Activated T-cell treated with anti-CD3 and anti-CD28 coated beads for 48 hours (primary cell): ENCODE measurements at regions not wholly inside any gene's neighbourhood (a gene's known extent, or its start where the extent isn't known, plus 50 kb on each side); places are given as distances from the start of the nearest gene placed in this dataset.

ENCODE experiments used
- DNase-seq: peaks from one replicate; pipeline ENCODE4 v3.0.0-alpha.2; 2020; ENCODE audit warnings: low read depth

DNA sequence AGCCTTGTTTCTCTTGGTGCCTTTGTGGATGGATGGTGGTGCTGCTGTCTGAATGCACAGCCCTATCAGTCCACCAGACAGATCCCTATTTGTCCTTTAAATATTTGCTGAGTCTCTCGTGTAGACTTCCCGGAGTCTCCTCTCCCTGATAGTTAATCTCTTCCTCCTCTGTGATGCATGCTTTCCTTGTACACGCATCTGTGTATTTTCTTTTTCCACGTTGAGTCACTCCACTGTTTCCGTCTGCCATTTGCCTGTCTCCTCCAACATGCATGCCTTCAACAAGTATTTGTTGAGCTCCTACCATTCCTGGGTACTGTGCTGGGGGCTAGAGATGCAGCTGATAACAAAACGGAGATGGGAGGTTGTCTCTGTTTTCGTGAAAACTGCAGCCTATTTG, 282.6 kb downstream of the HAPSTR1 start:
- no peak for DNase-seq

DNA sequence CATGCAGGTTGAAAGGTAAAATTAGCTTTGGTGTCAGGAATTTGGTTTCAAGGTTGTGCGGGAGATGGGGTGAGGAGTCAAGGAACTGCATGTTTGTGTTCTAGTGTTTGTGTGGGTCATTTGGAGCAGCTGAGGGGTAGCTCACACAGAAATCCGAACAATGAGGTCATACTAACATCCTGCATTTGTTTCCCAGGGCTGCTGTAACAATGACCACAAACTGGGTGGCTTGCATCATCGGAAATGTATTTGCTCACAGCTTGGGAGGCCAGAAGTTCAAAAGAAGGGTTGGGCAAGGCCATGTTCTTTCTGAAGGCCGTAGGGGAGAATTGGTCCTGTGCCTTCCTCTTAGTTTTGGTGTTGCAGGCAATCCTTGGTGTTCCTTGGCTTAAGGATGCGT, 287.4 kb downstream of the HAPSTR1 start:
- no peak for DNase-seq

DNA sequence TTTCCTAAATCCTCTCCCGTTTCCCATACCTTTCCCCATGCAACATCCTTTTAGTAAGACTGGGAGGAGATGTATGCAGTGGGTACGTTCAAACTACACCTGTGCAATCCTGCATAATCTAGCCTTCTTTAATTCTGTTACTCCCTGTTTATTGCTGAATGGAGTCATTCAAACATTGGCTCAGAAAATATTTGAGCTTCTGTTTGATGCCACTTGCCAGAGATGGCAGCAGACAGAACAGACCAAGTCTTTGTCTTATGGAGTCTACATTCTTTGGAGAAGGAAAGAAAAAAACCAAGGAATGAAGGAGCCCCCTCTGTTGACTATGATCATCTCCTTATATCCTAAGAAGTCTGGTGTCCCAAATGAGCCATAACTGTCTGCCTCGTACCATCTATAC, 288.8 kb downstream of the HAPSTR1 start:
- DNase-seq, result no peak

DNA sequence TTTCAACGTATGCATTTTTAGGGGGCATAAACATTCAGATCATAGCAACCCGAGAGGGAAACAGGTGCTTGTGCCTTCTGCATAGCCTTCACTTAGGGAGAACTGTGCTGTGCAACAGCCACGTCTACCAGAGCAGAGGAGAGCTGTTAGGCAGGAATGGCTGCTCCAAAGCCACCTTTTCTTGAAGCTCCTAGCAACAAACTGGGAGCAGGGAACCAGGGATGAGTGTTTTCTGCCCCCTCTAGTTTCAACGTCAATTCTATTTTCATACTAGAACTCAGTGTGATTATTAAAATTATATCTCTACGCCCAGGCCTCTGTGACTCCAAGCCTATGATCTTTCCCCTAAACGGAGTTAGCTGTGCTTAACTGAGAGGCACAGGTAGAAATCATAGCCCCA, 290.0 kb downstream of the HAPSTR1 start:
- DNase-seq, result no peak

DNA sequence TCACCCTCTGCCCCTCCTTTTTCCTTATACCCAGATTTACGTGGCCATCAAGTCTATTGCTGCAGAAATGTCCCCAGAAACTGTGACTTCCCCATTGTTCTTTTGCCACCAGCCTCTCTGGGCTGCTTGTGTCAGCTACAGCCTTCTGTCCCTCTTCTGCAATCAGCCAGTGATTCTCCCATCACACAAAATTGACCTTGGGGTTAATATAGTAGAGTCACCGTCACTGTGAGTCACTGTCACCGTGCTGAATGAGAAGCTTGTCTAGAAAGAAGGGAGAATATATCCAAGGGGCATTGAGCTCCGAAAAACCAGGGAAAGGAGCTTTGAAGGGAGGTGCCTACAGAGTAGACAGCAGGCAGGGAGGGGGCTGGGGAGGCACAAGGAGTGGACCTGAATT, 290.5 kb downstream of the HAPSTR1 start:
- no peak for DNase-seq

DNA sequence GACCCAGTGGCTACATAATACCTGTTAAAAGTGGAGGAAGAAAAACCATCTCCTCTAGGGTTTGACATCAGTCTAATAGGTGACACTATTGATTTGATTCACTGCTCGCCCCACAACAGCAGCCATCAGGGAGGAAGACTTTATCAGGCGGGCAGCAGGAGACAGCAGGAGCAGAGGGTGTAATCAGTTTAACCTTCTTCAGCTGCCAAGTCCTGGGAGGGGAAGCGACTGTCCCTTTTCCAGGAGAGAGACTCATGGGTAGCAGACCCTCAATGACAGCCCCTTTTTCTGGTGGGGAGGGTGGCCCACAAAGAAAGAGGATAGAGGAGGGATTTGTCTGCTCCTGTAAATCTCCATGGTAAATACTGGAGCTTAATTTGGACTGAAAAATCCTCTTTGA, 291.8 kb downstream of the HAPSTR1 start:
- DNase-seq, result no peak

DNA sequence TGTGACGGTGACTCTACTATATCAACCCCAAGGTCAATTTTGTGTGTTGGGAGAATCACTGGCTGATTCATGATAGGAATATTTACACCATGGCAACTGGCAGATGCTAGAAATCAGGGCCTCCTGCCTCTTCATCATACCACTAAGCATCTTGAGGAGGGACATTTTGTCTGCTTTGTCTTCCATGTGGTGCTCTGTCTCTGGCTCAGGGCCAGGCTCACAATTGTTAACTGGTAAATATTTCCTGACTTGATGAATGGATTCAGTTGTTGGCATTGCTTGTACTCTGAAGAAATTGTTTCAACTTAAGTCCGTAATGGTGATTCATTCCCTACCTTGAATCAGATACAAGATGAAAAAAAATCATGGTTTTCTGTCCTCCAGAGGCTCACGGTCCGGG, 292.7 kb downstream of the HAPSTR1 start:
- no peak for DNase-seq

DNA sequence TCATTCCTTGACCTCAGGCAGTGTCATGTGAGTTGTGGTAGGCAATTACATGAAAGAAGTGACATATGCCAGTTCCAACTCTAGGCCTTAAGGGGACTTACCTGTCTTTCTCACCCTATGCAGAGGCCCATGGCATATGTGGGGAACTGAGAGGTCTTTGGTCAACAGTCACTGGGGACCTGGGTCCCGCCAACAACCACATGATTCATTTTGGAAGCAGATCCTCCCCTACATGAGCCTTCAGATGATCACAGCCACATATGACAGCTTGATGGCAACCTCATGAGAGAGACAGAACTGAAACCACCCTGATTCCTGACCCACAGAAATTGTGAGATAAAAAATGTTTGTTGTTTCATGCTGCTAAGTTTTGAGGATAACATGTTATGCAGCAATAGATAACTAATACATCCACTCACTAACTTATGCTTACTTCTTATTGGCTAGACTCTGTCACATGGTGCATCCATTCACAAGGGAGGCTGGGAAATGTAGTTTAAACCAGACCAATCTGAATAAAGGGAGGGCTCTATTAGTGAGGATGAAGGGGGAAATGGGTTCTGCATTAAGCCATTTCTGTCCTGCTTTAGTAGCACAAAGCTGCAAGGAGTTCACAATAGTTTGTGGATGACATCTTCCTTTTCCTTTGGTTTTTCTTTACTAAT, 298.2 kb downstream of the HAPSTR1 start:
- DNase-seq, result no peak

DNA sequence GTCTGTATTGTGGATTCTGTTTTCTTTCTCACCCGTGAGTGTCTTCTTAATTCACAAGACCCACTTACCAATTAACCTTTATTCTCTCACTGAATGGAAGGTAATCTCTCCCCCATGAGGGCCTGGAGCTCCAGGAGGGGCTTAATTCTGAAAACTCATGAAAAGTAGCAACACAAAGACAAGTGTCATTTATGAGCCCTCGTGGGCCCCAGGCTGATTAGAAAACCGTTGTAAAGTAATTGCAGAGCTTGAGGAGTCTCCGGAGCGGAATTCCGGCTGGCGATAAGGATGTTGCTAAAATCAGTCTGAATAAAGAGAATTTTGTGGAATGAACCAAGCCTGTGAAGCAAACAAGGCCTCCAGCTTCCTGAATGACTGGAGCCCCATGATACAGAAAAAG, 301.5 kb downstream of the HAPSTR1 start:
- DNase-seq, result no peak

DNA sequence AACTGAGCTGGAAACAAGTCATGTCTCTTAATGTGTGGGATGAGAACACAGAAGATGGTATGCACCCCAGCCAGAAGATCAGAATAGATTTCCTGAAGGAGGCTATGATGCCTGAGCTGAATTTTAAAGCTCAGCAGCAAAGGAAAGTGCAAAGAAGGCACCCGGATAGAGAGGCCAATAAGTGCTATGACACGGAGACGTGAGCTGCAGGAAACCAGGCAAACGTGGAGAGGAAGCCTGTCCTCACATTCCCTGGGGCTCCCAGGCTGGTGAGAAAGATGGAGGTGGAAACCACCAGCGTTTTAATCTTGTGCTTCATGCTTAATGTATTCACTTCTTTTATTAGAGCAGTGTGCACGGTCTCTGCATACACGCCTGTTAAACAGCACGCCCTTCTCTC, 302.1 kb downstream of the HAPSTR1 start:
- DNase-seq, result no peak

DNA sequence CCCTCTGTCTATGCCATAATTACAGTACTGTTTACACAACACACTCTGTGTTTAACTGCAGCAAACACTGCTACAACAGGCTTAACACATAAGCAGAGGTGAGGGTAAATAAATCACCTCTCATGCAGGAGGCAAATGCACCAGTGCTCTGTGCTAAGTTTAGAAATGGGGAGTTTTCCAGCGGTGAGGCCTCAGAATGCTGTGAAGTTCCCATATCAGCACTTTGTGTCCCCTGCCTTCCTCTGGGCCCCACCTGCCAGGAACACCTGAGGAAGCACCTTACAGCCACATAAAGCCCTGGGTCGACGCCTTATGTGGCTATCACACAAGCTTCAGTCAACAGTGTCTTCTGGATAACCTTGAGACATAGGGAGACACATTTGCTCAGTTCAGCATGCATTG, 304.5 kb downstream of the HAPSTR1 start:
- no peak for DNase-seq

DNA sequence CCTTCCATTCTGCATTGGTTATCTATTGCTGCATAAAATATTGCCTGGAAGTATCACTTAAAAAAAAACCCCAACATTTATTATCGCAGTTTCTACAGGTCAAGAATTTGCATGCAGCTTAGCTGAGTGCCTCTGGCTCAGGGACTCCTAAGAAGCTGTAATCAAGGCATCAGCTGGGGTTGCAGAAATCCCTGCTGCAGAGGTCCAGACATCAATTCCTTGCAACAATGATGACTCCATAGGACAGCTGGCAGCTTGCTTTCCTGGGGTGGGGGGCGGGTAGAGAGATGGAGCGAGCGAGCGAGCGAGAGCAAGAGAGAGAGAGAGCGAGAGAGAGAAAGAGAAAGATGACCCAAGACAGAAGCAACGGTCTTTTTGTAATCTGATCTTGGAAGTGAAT, 308.1 kb downstream of the HAPSTR1 start:
- DNase-seq, result no peak

DNA sequence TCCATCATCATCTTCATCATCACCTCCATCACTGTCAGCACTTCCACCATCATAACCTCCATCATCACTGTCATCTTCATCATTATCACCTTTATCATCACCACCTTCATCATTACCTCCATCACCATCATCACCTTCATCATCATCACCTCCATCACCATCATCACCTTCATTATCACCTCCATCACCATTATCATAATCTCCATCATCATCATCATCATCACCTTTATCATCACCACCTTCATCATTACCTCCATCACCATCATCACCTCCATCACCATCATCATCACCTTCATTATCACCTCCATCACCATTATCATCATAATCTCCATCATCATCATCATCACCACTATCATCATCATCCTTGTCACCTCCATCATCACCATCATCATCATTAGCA, 309.7 kb downstream of the HAPSTR1 start:
- no peak for DNase-seq

DNA sequence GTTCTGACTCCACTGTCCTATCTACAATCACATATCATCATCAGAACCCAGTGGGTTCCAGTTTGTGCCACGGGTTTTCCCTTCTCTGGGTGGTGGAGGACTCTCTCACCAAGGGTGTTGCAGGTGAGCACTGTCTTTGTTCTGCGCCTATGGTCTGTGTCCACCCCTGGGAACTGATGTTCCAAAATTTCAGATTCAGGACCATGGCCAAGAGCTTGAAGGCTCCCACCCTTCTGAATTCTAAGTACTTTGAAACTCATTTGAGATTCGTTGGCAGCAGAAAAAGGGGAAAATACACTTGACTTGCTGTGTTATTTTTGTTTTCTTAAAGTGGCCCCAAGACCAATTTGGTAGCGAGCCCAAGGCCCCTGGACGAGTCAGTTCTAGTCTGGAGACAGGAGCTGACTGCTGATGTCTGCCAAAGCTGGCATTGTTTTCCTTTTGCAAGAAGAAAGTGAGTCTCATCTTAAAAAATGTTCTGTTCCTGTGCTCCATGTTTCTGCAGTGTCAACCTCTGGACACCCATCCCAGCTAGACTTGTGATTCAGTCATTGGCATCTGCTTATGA, 310.9 kb downstream of the HAPSTR1 start:
- no peak for DNase-seq

DNA sequence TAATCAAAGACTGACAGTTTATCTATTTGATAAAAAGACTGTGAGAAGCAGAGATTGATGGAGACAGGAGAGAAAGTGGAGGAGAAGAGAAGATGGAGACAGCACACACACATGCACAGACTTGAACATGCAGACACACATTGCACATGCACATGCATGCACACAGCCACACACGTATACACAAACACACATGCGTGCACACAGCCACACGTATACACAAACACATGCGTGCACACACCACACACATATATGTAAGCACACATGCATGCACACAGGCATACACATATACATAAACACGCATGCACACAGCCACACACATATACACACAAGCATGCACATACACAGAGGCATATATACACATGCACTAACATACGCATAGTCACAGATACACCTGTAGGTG, 313.4 kb downstream of the HAPSTR1 start:
- no peak for DNase-seq

DNA sequence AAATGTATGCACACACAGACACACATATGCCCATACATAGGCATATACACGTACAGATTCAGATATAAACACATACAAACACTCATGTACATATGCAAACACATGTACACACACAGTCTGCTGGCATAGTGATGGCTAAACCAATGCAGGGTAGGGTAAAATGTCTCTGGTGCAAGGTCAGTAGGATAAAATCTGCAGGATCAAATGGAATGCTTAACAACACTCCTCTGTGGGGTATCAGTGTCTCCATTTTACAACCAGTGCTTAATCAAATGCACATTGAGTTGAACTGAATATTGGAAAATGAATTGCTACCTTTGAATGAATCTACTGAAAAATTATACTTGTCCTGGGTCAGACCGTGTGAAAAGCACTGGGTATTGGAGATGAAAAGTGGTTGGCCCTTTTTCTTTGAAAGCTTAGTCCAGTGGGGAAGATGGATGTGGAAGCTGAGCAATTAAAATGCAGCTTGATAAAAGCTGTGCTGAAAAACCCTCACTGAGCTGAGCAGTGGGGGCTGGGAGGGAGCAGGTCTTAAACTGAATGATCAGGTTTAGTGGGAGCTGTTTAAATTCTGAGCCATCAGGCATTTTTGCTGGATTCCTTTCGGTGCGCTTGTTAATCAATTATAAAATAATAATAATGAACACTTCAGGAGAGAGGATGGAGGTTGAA, 314.7 kb downstream of the HAPSTR1 start:
- no peak for DNase-seq

DNA sequence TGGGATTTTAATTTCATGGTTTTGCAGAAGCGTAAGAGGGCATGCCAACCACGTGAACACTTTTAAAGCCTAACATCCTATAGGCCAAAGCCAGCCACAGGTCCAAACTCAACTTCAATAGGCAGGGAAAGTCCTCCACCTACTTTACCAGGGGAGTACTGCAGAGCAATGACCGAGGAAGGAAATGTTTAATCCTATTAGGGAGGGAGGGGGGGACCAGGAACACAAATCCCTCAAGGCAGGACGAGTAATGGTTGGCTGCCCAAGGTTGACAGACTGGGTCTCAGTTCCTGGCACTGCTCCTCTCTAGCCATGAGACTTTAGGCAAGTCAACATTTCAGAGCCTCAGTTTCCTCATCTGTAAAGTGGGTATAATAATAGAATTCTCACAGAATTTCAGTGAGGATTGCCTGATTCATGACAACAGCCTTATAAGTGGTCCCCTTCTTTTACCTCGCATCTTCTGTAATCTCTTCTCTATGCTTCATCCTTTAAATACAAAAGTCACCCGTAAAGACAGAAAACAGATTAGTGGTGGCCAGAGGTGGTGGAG, 315.8 kb downstream of the HAPSTR1 start:
- no peak for DNase-seq

DNA sequence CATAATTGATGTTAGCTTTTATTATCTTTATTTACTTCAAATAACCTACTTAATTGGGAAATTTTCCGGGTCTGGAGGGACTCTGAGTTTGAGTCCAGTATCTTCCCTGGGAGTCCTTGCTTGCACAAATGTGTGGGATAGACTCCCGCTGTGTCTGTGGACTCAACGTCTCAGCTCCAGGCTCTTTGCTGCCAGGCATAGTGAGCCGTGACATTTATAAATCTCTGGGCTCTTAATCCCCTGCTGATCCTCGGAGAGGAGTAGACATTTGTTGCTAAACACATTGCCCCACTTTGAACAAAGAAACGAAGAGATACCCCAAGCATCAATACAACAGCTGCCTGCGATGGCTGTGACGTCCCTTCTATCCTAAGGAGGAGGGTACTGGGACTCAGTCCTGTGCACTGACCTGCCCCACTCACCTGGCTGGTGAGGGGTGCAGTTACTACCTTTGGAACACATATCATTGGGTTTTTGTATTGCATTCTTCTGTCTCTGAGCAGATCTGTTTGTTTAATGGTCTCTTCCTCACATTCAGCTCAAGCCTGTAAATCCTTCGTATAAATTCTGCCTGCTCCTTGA, 316.9 kb downstream of the HAPSTR1 start:
- DNase-seq, result no peak

DNA sequence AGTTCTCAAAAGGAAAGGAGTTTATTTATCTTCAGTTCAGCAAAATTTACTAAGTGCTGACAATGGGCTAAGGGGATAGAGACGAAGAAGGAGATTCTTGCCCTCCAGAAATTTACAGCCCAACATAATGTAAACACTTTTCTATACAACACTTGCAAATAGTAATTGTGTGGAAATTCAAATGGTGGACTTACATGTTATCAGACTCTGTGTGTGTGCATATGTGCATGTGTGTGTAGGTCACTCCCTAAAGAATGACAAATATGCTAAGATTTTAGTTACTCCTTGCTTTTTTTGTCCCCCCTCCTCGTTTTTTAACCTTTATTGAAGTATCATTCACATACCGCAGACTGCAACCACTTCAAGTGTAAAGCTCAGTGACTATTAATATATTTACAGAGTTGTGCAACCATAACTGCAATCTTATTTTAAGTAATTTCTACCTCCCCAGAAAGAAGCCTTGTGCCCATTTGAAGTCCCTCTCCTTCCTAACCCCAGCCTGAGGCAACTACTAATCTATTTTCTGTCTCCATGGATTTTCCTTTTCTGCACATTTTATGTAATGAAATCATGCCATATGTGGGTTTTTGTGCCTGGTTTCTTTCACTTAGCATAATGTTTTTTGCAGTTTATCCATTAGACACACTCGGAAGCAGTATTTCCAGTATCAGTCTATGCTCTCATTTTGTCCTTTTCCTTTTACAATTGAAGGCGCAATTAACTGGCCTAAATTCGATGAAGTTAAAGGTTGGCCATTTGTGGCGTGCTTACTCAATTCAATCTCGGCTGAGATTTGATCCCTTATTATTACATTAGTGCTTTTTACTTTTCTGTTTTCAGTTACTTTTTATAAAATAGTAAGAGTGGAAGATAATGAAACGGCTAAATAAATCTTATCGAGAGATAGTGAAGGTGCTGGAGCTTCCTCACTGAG, 318.4 kb downstream of the HAPSTR1 start:
- no peak for DNase-seq

DNA sequence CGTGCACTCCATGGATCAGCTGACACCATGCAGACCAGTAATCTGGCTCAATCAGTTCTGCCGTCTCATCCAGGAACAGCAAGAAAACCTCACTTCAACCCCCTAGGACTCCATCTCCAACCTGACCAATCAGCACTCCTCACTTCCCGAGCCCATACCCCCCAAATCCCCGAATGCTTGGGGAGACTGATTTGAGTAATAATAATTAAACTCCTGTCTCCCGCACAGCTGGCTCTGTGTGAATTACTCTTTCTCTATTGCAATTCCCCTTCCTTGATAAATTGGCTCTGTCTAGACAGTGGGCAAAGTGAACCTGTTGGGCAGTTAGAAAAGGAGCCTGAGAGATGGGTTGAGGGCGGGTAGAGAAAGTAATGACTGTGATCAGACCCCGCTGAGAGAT, 320.0 kb downstream of the HAPSTR1 start:
- DNase-seq, result no peak

DNA sequence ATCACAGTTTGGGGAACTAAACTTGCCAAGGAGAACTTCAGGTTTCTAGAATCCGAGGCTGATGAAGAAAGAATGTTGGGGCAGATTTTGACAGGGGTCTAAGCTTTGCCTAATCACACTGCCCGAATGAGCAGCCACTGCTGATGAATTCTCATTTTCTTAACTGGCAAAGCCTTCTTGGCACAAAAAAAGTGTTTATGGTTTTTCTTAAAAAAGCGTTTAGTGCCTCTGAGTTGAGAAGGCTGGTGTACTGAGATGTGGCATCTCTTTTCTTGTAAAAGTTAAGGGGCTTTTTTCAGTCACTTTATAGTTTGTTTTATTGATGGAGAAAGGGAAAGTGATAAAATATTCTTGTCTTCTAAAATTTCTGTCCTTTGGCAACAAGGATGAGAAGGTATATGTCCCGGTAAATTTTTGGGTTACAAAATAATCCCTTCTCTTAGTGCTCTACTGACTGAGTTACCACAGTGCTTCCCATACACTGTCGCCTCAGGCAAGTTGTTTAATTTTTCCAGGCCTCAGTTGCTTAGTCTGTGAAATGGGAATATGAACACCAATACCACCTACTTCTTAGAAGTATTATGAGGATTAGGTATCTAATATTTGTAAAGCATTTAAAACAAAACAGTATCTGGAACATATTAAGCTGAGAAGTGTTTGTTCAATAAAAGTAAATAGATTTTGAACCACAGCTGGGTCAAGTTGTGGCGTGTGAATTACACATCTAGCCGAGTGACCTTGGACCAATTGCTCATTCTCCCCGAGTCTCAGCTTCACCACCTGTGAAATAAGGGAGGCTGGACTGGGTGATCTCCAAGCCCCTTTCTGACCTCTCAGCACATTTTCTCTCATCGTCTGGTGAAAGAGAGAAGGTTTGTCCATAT, 320.8 kb downstream of the HAPSTR1 start:
- no peak for DNase-seq
